ENCODE measurements at regions not wholly inside any gene's neighbourhood (a gene's known extent, or its start where the extent isn't known, plus 50 kb on each side); places are given as distances from the start of the nearest gene placed in this dataset.

GRCh38 chr6:126535595-126535994, 195.7 kb downstream of the CENPW start:
- H3K4me1 ChIP-seq, result no peaks in the 10 kb centered on the region
- no peak for DNase-seq
- H3K36me3 ChIP-seq, result no peaks in the 10 kb centered on the region
- H3K27me3 ChIP-seq, result no peaks in the 10 kb centered on the region
- no peak overlapping the region for H3K27ac ChIP-seq
- WGBS, 2 donors, result 28 to 41% methylated on average over 3 of the region's 3 CpGs
- intact Hi-C loops (cut with DNase I), result no loop called here
- no peaks in the 10 kb centered on the region for H3K9me3 ChIP-seq
- H3K4me3 ChIP-seq, result no peak overlapping the region
- TF ChIP-seq, protein P1, sequence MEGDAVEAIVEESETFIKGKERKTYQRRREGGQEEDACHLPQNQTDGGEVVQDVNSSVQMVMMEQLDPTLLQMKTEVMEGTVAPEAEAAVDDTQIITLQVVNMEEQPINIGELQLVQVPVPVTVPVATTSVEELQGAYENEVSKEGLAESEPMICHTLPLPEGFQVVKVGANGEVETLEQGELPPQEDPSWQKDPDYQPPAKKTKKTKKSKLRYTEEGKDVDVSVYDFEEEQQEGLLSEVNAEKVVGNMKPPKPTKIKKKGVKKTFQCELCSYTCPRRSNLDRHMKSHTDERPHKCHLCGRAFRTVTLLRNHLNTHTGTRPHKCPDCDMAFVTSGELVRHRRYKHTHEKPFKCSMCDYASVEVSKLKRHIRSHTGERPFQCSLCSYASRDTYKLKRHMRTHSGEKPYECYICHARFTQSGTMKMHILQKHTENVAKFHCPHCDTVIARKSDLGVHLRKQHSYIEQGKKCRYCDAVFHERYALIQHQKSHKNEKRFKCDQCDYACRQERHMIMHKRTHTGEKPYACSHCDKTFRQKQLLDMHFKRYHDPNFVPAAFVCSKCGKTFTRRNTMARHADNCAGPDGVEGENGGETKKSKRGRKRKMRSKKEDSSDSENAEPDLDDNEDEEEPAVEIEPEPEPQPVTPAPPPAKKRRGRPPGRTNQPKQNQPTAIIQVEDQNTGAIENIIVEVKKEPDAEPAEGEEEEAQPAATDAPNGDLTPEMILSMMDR (IDR thresholded peaks at IDR 0.05), result no peak
- no peak for TF ChIP-seq POLR2A (IDR thresholded peaks at IDR 0.05)

DNA sequence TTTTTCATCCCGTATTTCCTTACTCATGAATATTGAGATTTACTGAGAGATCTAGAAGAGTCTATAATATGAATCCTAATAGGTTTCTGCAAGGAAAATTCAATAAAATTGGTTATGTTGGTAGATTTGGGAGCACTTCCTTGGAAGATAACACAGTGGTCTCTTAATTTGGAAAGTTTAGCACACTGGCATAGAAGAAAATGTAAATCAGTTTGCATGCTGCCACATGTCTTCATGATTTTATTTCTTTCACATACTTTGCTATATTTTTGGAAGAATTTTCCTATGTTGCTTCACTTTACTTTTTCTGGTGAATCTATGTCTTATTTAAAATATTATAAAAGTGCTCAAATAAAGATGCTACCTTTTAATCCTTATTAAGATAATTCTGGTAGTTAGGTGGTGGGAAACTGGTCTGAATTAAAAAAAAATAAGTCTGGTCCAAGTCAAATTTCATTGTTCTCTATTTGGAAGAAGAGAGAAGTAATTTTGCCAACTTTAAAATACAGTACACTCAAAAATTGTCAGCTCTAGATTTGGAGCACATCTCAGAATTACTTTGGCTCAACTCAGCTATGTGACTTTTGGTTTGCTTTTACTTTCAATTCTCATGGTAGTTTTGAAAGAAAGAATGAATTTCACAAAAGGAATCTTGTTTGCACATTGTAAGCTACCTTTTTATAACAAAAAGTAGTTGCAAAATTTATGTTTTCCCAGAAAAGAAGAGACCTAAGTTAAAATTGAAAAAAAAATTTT, 197.3 kb downstream of the CENPW start:
- intact Hi-C loops (cut with DNase I), result no loop called here
- Histone ChIP-seq H3K4me1 (no peaks in the 10 kb centered on the region), H3K36me3 (no peaks in the 10 kb centered on the region), H3K9me3 (no peaks in the 10 kb centered on the region), H3K4me3 (no peak overlapping the region), H3K27ac (no peak overlapping the region), H3K27me3 (no peaks in the 10 kb centered on the region)
- 64 to 71% methylated on average over 1 of the region's 1 CpG for WGBS, 2 donors
- no peak for DNase-seq
- no peak for TF ChIP-seq POLR2A (IDR thresholded peaks at IDR 0.05)
- TF ChIP-seq, protein P1 (IDR thresholded peaks at IDR 0.05), result no peak

- Histone ChIP-seq H3K9me3 (no peaks in the 10 kb centered on the region), H3K27ac (no peak overlapping the region), H3K36me3 (no peaks in the 10 kb centered on the region), H3K4me3 (no peak overlapping the region), H3K4me1 (no peaks in the 10 kb centered on the region), H3K27me3 (no peaks in the 10 kb centered on the region)
- no peak for TF ChIP-seq POLR2A (IDR thresholded peaks at IDR 0.05)
- TF ChIP-seq, protein P1 (IDR thresholded peaks at IDR 0.05), result no peak
- no peak for DNase-seq
- intact Hi-C loops (cut with DNase I), result no loop called here
These were observed 199.1 kb downstream of the CENPW start for GRCh38 chr6:126539022-126539421.

GRCh38 chr6:126540161-126540560, 200.2 kb downstream of the CENPW start:
- Histone ChIP-seq H3K9me3 (no peaks in the 10 kb centered on the region), H3K4me3 (no peak overlapping the region), H3K36me3 (no peaks in the 10 kb centered on the region), H3K27me3 (no peaks in the 10 kb centered on the region), H3K27ac (no peak overlapping the region), H3K4me1 (no peaks in the 10 kb centered on the region)
- no peak for DNase-seq
- TF ChIP-seq, protein P1 (IDR thresholded peaks at IDR 0.05), result no peak
- TF ChIP-seq POLR2A (IDR thresholded peaks at IDR 0.05), result no peak
- intact Hi-C loops (cut with DNase I), result no loop called here

DNA sequence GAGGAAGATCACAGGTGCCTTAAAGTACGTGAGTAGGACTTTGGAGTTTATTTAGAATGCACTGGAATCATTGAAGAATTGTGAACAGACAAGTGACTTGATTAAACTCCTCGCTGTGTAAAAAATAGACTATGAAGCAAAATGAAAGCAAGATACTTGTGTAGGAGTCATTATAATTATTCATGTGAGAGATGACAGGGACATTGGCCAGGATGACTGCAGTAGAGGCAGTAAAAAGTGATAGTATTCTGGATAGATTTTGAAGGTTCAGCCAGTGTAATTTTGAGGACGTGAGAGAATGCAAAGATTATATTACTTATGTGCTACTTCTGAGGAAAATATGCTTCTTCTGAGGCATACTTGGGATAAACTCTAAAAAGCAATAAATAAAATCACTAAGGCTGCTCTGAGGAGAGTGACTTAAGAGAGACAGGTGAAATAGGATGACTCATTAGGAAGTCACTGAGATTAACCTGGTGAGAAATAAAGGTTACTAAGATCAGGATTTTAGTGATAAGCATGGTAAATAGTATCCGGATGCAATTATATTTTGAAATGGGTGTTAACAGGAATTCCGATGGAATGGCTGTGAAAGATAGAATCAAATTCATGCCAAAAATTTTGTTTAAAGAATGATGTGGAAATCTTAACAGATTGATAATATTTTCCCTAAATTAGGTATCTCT, 202.0 kb downstream of the CENPW start:
- WGBS, 2 donors, result 55 to 63% methylated on average over 5 of the region's 5 CpGs
- Histone ChIP-seq H3K36me3 (no peaks in the 10 kb centered on the region), H3K9me3 (no peaks in the 10 kb centered on the region), H3K27ac (no peak overlapping the region), H3K4me1 (no peaks in the 10 kb centered on the region), H3K27me3 (no peaks in the 10 kb centered on the region), H3K4me3 (no peak overlapping the region)
- DNase-seq, result no peak
- intact Hi-C loops (cut with DNase I), result no loop called here
- TF ChIP-seq, protein P1 (IDR thresholded peaks at IDR 0.05), result no peak
- no peak for TF ChIP-seq POLR2A (IDR thresholded peaks at IDR 0.05)

Data from esophagus squamous epithelium (tissue), 5 donors.